ENCODE measurements at regions not wholly inside any gene's neighbourhood (a gene's known extent, or its start where the extent isn't known, plus 50 kb on each side); places are given as distances from the start of the nearest gene placed in this dataset.

DNA sequence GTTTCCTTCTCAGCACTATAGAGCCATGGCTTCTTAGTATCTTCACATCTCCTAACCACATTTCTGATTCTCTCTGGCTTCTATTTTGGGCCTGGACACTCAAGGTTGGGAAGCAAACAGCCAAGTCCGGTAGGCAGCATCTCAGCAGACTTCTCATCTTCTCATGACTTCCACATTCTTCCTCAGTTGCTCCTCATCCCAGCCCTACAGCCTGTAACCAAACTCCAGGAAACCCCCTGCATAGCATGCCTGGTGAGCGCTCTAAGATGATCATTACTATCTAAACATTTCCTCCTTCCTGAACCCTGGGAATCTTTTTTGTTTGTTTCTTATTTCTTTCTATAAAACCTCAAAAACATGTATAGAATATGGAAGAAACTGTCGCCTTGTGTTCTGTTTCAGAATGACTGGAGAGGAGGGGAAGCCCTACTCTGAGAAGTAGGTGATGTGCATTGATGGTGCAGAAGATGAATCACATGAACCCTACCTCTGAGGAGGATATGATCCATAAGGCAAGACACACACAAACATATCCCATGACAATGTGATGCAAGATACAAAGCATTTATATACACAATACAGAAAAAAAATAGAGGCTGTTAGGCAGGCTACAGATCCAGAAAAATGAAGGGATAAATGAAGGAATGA lies 219.8 kb upstream of the GYPA start:
- TF ChIP-seq, protein P1, sequence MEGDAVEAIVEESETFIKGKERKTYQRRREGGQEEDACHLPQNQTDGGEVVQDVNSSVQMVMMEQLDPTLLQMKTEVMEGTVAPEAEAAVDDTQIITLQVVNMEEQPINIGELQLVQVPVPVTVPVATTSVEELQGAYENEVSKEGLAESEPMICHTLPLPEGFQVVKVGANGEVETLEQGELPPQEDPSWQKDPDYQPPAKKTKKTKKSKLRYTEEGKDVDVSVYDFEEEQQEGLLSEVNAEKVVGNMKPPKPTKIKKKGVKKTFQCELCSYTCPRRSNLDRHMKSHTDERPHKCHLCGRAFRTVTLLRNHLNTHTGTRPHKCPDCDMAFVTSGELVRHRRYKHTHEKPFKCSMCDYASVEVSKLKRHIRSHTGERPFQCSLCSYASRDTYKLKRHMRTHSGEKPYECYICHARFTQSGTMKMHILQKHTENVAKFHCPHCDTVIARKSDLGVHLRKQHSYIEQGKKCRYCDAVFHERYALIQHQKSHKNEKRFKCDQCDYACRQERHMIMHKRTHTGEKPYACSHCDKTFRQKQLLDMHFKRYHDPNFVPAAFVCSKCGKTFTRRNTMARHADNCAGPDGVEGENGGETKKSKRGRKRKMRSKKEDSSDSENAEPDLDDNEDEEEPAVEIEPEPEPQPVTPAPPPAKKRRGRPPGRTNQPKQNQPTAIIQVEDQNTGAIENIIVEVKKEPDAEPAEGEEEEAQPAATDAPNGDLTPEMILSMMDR (conservative IDR thresholded peaks at IDR 0.05; ENCODE audit: low read depth in 2 of 2) = no peak
- TF ChIP-seq, protein P2, sequence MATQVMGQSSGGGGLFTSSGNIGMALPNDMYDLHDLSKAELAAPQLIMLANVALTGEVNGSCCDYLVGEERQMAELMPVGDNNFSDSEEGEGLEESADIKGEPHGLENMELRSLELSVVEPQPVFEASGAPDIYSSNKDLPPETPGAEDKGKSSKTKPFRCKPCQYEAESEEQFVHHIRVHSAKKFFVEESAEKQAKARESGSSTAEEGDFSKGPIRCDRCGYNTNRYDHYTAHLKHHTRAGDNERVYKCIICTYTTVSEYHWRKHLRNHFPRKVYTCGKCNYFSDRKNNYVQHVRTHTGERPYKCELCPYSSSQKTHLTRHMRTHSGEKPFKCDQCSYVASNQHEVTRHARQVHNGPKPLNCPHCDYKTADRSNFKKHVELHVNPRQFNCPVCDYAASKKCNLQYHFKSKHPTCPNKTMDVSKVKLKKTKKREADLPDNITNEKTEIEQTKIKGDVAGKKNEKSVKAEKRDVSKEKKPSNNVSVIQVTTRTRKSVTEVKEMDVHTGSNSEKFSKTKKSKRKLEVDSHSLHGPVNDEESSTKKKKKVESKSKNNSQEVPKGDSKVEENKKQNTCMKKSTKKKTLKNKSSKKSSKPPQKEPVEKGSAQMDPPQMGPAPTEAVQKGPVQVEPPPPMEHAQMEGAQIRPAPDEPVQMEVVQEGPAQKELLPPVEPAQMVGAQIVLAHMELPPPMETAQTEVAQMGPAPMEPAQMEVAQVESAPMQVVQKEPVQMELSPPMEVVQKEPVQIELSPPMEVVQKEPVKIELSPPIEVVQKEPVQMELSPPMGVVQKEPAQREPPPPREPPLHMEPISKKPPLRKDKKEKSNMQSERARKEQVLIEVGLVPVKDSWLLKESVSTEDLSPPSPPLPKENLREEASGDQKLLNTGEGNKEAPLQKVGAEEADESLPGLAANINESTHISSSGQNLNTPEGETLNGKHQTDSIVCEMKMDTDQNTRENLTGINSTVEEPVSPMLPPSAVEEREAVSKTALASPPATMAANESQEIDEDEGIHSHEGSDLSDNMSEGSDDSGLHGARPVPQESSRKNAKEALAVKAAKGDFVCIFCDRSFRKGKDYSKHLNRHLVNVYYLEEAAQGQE (IDR thresholded peaks at IDR 0.05; ENCODE audit: unreplicated experiment) = no peak
- TF ChIP-seq, protein P3, sequence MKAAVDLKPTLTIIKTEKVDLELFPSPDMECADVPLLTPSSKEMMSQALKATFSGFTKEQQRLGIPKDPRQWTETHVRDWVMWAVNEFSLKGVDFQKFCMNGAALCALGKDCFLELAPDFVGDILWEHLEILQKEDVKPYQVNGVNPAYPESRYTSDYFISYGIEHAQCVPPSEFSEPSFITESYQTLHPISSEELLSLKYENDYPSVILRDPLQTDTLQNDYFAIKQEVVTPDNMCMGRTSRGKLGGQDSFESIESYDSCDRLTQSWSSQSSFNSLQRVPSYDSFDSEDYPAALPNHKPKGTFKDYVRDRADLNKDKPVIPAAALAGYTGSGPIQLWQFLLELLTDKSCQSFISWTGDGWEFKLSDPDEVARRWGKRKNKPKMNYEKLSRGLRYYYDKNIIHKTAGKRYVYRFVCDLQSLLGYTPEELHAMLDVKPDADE (IDR thresholded peaks at IDR 0.05) = no peak
- no peak for TF ChIP-seq EZH2phosphoT487 (IDR thresholded peaks at IDR 0.05; ENCODE audit: unreplicated experiment)
